Loucy (cell line): ENCODE measurements at regions not wholly inside any gene's neighbourhood (a gene's known extent, or its start where the extent isn't known, plus 50 kb on each side); places are given as distances from the start of the nearest gene placed in this dataset.

Experiments used
- H2AFZ ChIP-seq: fragments of 200-600 bp; sonication (generic); 2 replicates; pipeline ENCODE4 v1.6.0; 2016; ENCODE audit warnings: antibody characterized with exemption, mild to moderate bottlenecking, low read length, moderate library complexity
- H3F3A ChIP-seq: fragments of 200-600 bp; 2 replicates; pipeline ENCODE4 v1.6.0; 2016; ENCODE audit warnings: antibody characterized with exemption, low read depth, mild to moderate bottlenecking
- H3K27me3 ChIP-seq: fragments of 200-600 bp; sonication (generic); 2 replicates; pipeline ENCODE4 v1.6.1; 2014; ENCODE audit warnings: low read length, mild to moderate bottlenecking; ENCODE audit not compliant: insufficient read depth, poor library complexity, severe bottlenecking
- H3K36me3 ChIP-seq: fragments of 200-600 bp; sonication (generic); 2 replicates; pipeline ENCODE4 v1.6.1; 2016; ENCODE audit warnings: low read length; ENCODE audit not compliant: insufficient read depth
- H3K4me1 ChIP-seq: fragments of 200-600 bp; sonication (generic); 2 replicates; pipeline ENCODE4 v1.5.1; 2014; ENCODE audit warnings: low read length, mild to moderate bottlenecking; ENCODE audit not compliant: insufficient read depth, poor library complexity, severe bottlenecking
- H3K4me2 ChIP-seq: fragments of 200-600 bp; sonication (generic); 2 replicates; pipeline ENCODE4 v1.6.0; 2014; ENCODE audit warnings: antibody characterized with exemption, low read length, low read depth, mild to moderate bottlenecking; ENCODE audit not compliant: poor library complexity, severe bottlenecking
- H3K4me3 ChIP-seq: fragments of 200-600 bp; sonication (generic); 2 replicates; pipeline ENCODE4 v1.5.1; 2014; ENCODE audit warnings: low read length, mild to moderate bottlenecking, mixed read lengths; ENCODE audit not compliant: poor library complexity, severe bottlenecking
- H3K79me2 ChIP-seq: fragments of 200-600 bp; sonication (generic); 2 replicates; pipeline ENCODE4 v1.6.1; 2014; ENCODE audit warnings: low read length; ENCODE audit not compliant: insufficient read depth
- H3K9ac ChIP-seq: fragments of 200-600 bp; sonication (generic); 2 replicates; pipeline ENCODE4 v1.6.0; 2014; ENCODE audit warnings: mild to moderate bottlenecking, low read depth, low read length, moderate library complexity; ENCODE audit not compliant: poor library complexity, severe bottlenecking
- H3K9me2 ChIP-seq: fragments of 200-600 bp; sonication (generic); replicated peaks from 2 replicates; pipeline ENCODE4 v1.6.1; 2016; ENCODE audit warnings: low read depth, low read length, mixed read lengths
- H3K9me3 ChIP-seq: fragments of 200-600 bp; sonication (generic); 2 replicates; pipeline ENCODE4 v1.6.1; 2014; ENCODE audit warnings: mild to moderate bottlenecking, antibody characterized with exemption, low read length, low read depth; ENCODE audit not compliant: insufficient read depth
- H4K20me1 ChIP-seq: fragments of 200-600 bp; sonication (generic); 2 replicates; pipeline ENCODE4 v1.6.0; 2014; ENCODE audit warnings: antibody characterized with exemption, low read length, mild to moderate bottlenecking; ENCODE audit not compliant: insufficient read depth, poor library complexity, severe bottlenecking
- CTCF ChIP-seq: fragments of 200-600 bp; sonication (generic); conservative IDR thresholded peaks from 2 replicates; pipeline ENCODE4 v1.5.1; 2014; ENCODE audit warnings: mild to moderate bottlenecking, antibody characterized with exemption, low read length
- EZH2phosphoT487 ChIP-seq: fragments of 200-600 bp; IDR thresholded peaks from 2 replicates; pipeline ENCODE4 v1.6.1; 2018; ENCODE audit warnings: antibody characterized with exemption, mild to moderate bottlenecking, moderate library complexity, borderline replicate concordance

- Histone ChIP-seq H3F3A (no peaks in the 10 kb centered on the region), H3K4me3 (no peak overlapping the region), H3K79me2 (no peaks in the 10 kb centered on the region), H2AFZ (no peak overlapping the region), H3K9ac (no peak overlapping the region), H3K4me2 (no peak overlapping the region), H3K36me3 (no peaks in the 10 kb centered on the region), H3K27me3 (no peaks in the 10 kb centered on the region), H3K4me1 (no peaks in the 10 kb centered on the region), H4K20me1 (no peaks in the 10 kb centered on the region), H3K9me2 (no peaks in the 10 kb centered on the region), H3K9me3 (no peaks in the 10 kb centered on the region)
- TF ChIP-seq CTCF (no peak), EZH2phosphoT487 (no peak)
Measured at GRCh38 chr5:173814053-173814452, 74.1 kb upstream of the CPEB4 start.

- Histone ChIP-seq H3K4me2 (no peak overlapping the region), H2AFZ (no peak overlapping the region), H3K4me1 (no peaks in the 10 kb centered on the region), H3K27me3 (no peaks in the 10 kb centered on the region), H3K9me3 (no peaks in the 10 kb centered on the region), H3K36me3 (no peaks in the 10 kb centered on the region), H3K4me3 (no peak overlapping the region), H4K20me1 (no peaks in the 10 kb centered on the region), H3K9me2 (no peaks in the 10 kb centered on the region), H3K79me2 (no peaks in the 10 kb centered on the region), H3K9ac (no peak overlapping the region), H3F3A (no peaks in the 10 kb centered on the region)
- TF ChIP-seq EZH2phosphoT487 (no peak), CTCF (no peak)
Measured at GRCh38 chr5:173815571-173815970, 72.6 kb upstream of the CPEB4 start.

- H3K9ac ChIP-seq: no peak overlapping the region
- no peaks in the 10 kb centered on the region for H3K9me2 ChIP-seq
- H3K79me2 ChIP-seq: no peaks in the 10 kb centered on the region
- no peaks in the 10 kb centered on the region for H4K20me1 ChIP-seq
- no peaks in the 10 kb centered on the region for H3K9me3 ChIP-seq
- TF ChIP-seq CTCF: no peak
- TF ChIP-seq EZH2phosphoT487: no peak
- H2AFZ ChIP-seq: no peak overlapping the region
- H3K36me3 ChIP-seq: no peaks in the 10 kb centered on the region
- H3K4me1 ChIP-seq: no peaks in the 10 kb centered on the region
- no peaks in the 10 kb centered on the region for H3K27me3 ChIP-seq
- H3K4me3 ChIP-seq: no peak overlapping the region
- no peak overlapping the region for H3K4me2 ChIP-seq
- no peaks in the 10 kb centered on the region for H3F3A ChIP-seq
Measured at GRCh38 chr5:173816728-173817127, 71.4 kb upstream of the CPEB4 start.
